ENCODE measurements at regions not wholly inside any gene's neighbourhood (a gene's known extent, or its start where the extent isn't known, plus 50 kb on each side); places are given as distances from the start of the nearest gene placed in this dataset.

- Histone ChIP-seq H3K4me1 (ENCODE audit: low read depth, poor library complexity, severe bottlenecking) (no peaks in the 10 kb centered on the region), H3K9ac (no peak overlapping the region), H4K20me1 (ENCODE audit: insufficient read depth) (no peaks in the 10 kb centered on the region), H3K79me2 (ENCODE audit: insufficient read depth, low read depth) (no peaks in the 10 kb centered on the region), H3K36me3 (ENCODE audit: insufficient read depth) (no peaks in the 10 kb centered on the region), H2AFZ (ENCODE audit: low read depth) (no peak overlapping the region), H3K4me3 (IDR thresholded peaks at IDR 0.05; ENCODE audit: insufficient read depth, low read depth, low read length) (no peak overlapping the region), H3K27me3 (ENCODE audit: insufficient read depth, low read depth) (no peaks in the 10 kb centered on the region), H3K4me2 (no peak overlapping the region), H3K27ac (no peak overlapping the region)
- no peak for TF ChIP-seq CTCF (conservative IDR thresholded peaks at IDR 0.05; ENCODE audit: low read depth, low read length)
Measured at GRCh38 chr7:69489533-69489932, 108.7 kb upstream of the AUTS2 start.

GRCh38 chr7:69498671-69499070 is 99.6 kb upstream of the AUTS2 start:
- Histone ChIP-seq H3K4me1 (ENCODE audit: low read depth, poor library complexity, severe bottlenecking) (no peaks in the 10 kb centered on the region), H4K20me1 (ENCODE audit: insufficient read depth) (no peaks in the 10 kb centered on the region), H3K9ac (no peak overlapping the region), H3K4me2 (no peak overlapping the region), H3K79me2 (ENCODE audit: insufficient read depth, low read depth) (no peaks in the 10 kb centered on the region), H3K27ac (no peak overlapping the region), H3K4me3 (IDR thresholded peaks at IDR 0.05; ENCODE audit: insufficient read depth, low read depth, low read length) (no peak overlapping the region), H2AFZ (ENCODE audit: low read depth) (no peak overlapping the region), H3K36me3 (ENCODE audit: insufficient read depth) (no peaks in the 10 kb centered on the region), H3K27me3 (ENCODE audit: insufficient read depth, low read depth) (no peaks in the 10 kb centered on the region)
- no peak for TF ChIP-seq CTCF (conservative IDR thresholded peaks at IDR 0.05; ENCODE audit: low read depth, low read length)

DNA sequence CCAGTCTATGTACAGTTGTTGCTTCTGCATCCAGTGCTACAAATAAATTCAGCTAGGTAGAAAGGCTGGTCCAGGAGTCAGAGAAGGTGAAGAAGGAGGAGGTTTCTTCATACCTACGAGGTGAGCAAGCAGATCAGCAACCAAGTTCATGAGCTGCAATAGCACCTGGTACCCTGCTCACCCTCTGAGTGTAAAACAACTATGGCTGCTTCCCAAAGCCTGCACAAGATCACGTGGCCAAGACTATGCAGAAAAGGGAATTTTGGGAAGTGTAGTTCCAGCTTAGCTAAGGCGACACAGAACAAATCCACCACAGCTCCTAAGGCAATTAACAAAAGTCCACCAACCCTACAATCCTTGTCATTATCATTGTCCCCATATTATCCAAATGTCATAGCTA is 95.9 kb upstream of the AUTS2 start:
- H3K4me3 ChIP-seq (IDR thresholded peaks at IDR 0.05; ENCODE audit: insufficient read depth, low read depth, low read length): no peak overlapping the region
- H3K27ac ChIP-seq: no peak overlapping the region
- H3K9ac ChIP-seq: no peak overlapping the region
- H3K4me1 ChIP-seq (ENCODE audit: low read depth, poor library complexity, severe bottlenecking): no peaks in the 10 kb centered on the region
- H3K36me3 ChIP-seq (ENCODE audit: insufficient read depth): no peaks in the 10 kb centered on the region
- H2AFZ ChIP-seq (ENCODE audit: low read depth): no peak overlapping the region
- H3K4me2 ChIP-seq: no peak overlapping the region
- no peaks in the 10 kb centered on the region for H3K27me3 ChIP-seq (ENCODE audit: insufficient read depth, low read depth)
- TF ChIP-seq CTCF (conservative IDR thresholded peaks at IDR 0.05; ENCODE audit: low read depth, low read length): no peak
- H3K79me2 ChIP-seq (ENCODE audit: insufficient read depth, low read depth): no peaks in the 10 kb centered on the region
- H4K20me1 ChIP-seq (ENCODE audit: insufficient read depth): no peaks in the 10 kb centered on the region

GRCh38 chr7:69504733-69505420 is 93.4 kb upstream of the AUTS2 start:
- Histone ChIP-seq H3K4me2 (no peak overlapping the region), H3K36me3 (ENCODE audit: insufficient read depth) (no peaks in the 10 kb centered on the region), H3K9ac (no peak overlapping the region), H4K20me1 (ENCODE audit: insufficient read depth) (no peaks in the 10 kb centered on the region), H2AFZ (ENCODE audit: low read depth) (no peak overlapping the region), H3K79me2 (ENCODE audit: insufficient read depth, low read depth) (no peaks in the 10 kb centered on the region), H3K27ac (no peak overlapping the region), H3K27me3 (ENCODE audit: insufficient read depth, low read depth) (no peaks in the 10 kb centered on the region), H3K4me3 (IDR thresholded peaks at IDR 0.05; ENCODE audit: insufficient read depth, low read depth, low read length) (no peak overlapping the region), H3K4me1 (ENCODE audit: low read depth, poor library complexity, severe bottlenecking) (no peaks in the 10 kb centered on the region)
- TF ChIP-seq CTCF (conservative IDR thresholded peaks at IDR 0.05; ENCODE audit: low read depth, low read length): no peak
